ENCODE measurements at regions not wholly inside any gene's neighbourhood (a gene's known extent, or its start where the extent isn't known, plus 50 kb on each side); places are given as distances from the start of the nearest gene placed in this dataset.

DNA sequence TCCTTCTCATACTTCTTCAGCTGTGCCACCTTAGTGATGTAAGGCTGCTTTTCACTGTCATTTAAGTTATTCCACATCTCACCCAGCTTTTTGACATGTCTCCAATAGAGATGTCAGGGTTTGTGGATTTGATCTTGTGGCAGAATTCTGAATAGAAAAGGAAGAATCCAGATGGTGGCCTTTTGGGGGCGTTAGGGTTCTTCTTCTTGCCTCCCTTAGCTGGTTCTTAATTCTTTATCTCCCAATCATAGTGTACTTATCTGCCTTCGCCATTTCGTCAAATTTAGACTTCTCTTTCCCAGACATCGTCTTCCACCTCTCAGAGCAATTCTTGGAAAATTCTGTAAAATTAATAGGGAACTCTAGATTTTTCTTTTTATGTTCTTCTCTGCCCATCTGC is 422.9 kb downstream of the GJA1 start:
- TF ChIP-seq, protein P1, sequence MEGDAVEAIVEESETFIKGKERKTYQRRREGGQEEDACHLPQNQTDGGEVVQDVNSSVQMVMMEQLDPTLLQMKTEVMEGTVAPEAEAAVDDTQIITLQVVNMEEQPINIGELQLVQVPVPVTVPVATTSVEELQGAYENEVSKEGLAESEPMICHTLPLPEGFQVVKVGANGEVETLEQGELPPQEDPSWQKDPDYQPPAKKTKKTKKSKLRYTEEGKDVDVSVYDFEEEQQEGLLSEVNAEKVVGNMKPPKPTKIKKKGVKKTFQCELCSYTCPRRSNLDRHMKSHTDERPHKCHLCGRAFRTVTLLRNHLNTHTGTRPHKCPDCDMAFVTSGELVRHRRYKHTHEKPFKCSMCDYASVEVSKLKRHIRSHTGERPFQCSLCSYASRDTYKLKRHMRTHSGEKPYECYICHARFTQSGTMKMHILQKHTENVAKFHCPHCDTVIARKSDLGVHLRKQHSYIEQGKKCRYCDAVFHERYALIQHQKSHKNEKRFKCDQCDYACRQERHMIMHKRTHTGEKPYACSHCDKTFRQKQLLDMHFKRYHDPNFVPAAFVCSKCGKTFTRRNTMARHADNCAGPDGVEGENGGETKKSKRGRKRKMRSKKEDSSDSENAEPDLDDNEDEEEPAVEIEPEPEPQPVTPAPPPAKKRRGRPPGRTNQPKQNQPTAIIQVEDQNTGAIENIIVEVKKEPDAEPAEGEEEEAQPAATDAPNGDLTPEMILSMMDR (IDR thresholded peaks at IDR 0.05), result no peak
- no peak for TF ChIP-seq POLR2AphosphoS5 (IDR thresholded peaks at IDR 0.05)

All from stomach (tissue), 4 donors.